ENCODE measurements at regions not wholly inside any gene's neighbourhood (a gene's known extent, or its start where the extent isn't known, plus 50 kb on each side); places are given as distances from the start of the nearest gene placed in this dataset.
"Not testable (repeated sequence)": the region's sequence is repeated elsewhere in the genome, so short reads cannot be mapped to it uniquely, and the experiment has no call there.

GRCh38 chr11:87740451-87740850, 434.8 kb downstream of the RAB38 start:
- DNase-seq, result no peak
- H3K36me3 Mint-ChIP-seq, result no peaks in the 10 kb centered on the region
- no peak for ATAC-seq (replicated peaks)
- no peaks in the 10 kb centered on the region for H3K4me1 Mint-ChIP-seq
- H3K27ac Mint-ChIP-seq, result no peak overlapping the region
- H3K27me3 Mint-ChIP-seq, result no peaks in the 10 kb centered on the region
- H3K9me3 Mint-ChIP-seq, result peaks cover 3 to 4% of the 10 kb centered on the region in 2 donors
- no peak overlapping the region for H3K4me3 Mint-ChIP-seq

DNA sequence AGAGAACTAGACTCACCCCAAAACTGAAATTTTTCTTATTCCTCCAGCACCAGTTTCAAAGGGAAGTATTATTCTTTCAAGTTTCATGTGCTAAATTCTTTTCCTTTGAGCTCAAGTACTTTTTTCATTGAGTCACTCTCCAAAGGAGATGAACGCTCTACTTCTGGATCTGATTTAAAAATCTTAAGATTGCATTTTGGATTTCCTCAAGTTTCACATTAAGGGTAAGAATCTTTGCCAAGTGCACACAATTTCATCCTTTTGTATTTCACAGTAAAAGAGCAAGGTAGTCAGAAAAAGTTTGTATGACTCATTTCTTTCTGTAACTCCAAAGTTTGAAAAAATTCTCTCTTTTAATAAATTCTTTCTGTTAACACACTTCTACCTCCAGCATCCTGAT, 435.5 kb downstream of the RAB38 start:
- peaks cover 3 to 4% of the 10 kb centered on the region in 2 donors for H3K9me3 Mint-ChIP-seq
- no peaks in the 10 kb centered on the region for H3K36me3 Mint-ChIP-seq

DNA sequence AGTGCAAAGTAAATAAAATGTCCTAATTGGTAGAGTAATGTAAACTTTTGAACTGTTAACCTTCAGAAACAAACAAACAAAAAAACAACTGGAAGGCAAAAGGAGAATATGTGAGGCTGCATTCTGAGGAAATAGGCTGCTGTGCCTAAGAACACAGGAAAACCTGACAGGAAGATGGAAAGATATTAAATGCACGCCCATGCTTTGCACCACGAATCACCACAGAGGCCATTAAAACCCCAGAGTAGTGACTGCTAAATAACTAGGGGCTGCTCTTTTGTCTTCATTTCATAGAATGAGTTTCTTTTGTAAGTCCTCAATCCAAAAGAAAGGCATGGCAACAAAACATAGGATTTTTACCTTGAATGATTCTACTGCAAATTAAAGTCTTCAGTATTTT, 436.0 kb downstream of the RAB38 start:
- no peak for ATAC-seq (replicated peaks)
- DNase-seq, result no peak
- H3K27ac Mint-ChIP-seq, result no peak overlapping the region
- H3K36me3 Mint-ChIP-seq, result no peaks in the 10 kb centered on the region
- H3K4me1 Mint-ChIP-seq, result no peaks in the 10 kb centered on the region
- no peak overlapping the region for H3K4me3 Mint-ChIP-seq
- H3K27me3 Mint-ChIP-seq, result no peaks in the 10 kb centered on the region
- H3K9me3 Mint-ChIP-seq, result peaks cover 3 to 6% of the 10 kb centered on the region in 2 donors

More for the DNA sequence above, 435.5 kb downstream of the RAB38 start:
- no peaks in the 10 kb centered on the region for H3K4me1 Mint-ChIP-seq
- ATAC-seq (replicated peaks) (no peak), DNase-seq (no peak)
- H3K27me3 Mint-ChIP-seq, result no peaks in the 10 kb centered on the region
- H3K27ac Mint-ChIP-seq, result no peak overlapping the region
- no peak overlapping the region for H3K4me3 Mint-ChIP-seq

DNA sequence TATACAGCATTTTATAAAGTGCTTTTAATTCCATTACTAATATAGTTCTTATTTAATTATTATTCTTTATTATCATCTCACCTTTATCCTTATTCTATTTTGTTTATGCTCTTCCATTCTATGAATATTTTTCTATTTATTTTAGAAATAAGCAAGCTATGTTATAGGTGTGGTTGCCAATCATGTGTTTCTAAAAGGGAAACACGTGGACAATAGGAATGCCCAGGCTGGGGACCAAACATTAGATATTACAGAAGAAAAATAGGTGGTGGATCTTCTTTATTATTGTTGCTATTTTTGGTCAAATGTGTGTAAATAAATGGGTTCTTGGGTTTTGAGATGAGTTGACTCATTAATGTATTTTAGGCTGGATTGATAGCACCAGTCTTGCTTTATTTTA, 438.3 kb downstream of the RAB38 start:
- no peaks in the 10 kb centered on the region for H3K36me3 Mint-ChIP-seq
- H3K4me3 Mint-ChIP-seq, result no peak overlapping the region
- ATAC-seq (replicated peaks) (no peak), DNase-seq (no peak)
- H3K27me3 Mint-ChIP-seq, result no peaks in the 10 kb centered on the region
- H3K9me3 Mint-ChIP-seq, result peaks cover 6 to 7% of the 10 kb centered on the region in 2 donors
- H3K27ac Mint-ChIP-seq, result no peak overlapping the region
- H3K4me1 Mint-ChIP-seq, result no peaks in the 10 kb centered on the region

DNA sequence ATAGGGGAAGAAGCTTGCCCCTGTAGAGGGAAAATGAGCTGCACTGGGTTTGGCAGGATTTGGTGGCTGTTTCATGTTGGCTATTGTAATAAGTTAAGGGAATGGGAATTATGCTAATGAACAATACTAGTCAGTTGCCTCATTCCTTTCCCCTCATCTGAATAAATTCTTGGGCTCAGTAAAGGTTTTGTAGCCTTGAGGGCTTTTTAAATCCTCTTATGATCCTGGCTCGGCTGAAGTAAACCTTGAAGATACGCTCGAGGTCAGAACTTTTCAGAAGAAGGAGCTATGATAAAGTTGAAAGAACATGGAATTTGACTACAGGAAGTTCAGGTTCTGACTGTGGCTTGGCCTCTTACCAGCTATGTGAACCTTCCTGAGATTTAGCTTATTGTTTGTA, 448.7 kb downstream of the RAB38 start:
- Mint-ChIP-seq H3K4me1 (no peaks in the 10 kb centered on the region), H3K27me3 (no peaks in the 10 kb centered on the region), H3K4me3 (no peak overlapping the region), H3K9me3 (peaks cover 0 to 4% of the 10 kb centered on the region in 2 donors), H3K36me3 (no peaks in the 10 kb centered on the region), H3K27ac (no peak overlapping the region)
- ATAC-seq (replicated peaks), result no peak
- no peak for DNase-seq

DNA sequence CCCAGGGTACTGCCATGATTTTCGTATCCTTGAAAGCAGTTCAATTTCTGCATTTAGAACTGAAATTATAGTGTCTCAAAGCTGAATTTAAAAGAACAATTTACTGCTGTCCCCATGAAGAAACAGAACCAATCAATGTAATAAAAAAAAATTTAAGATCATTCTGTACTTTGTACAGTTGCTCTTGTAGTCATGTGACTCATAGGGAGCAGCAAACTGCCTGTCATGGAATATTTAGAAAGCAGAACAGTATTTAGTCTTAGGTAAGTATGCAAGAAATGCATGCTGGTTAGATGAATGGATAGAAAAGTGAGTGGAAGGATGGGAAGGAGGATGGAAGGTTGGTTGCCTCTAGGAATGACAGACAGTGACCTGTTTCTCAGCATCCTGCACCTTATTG, 450.9 kb downstream of the RAB38 start:
- no peaks in the 10 kb centered on the region for H3K9me3 Mint-ChIP-seq
- ATAC-seq (replicated peaks) (no peak), DNase-seq (no peak)
- no peaks in the 10 kb centered on the region for H3K4me1 Mint-ChIP-seq
- H3K27me3 Mint-ChIP-seq, result no peaks in the 10 kb centered on the region
- no peak overlapping the region for H3K27ac Mint-ChIP-seq
- no peak overlapping the region for H3K4me3 Mint-ChIP-seq
- H3K36me3 Mint-ChIP-seq, result no peaks in the 10 kb centered on the region

GRCh38 chr11:87722756-87723565, 452.3 kb downstream of the RAB38 start:
- H3K27ac Mint-ChIP-seq, result no peak overlapping the region
- H3K4me1 Mint-ChIP-seq, result no peaks in the 10 kb centered on the region
- no peaks in the 10 kb centered on the region for H3K9me3 Mint-ChIP-seq
- H3K36me3 Mint-ChIP-seq, result no peaks in the 10 kb centered on the region
- DNase-seq (no peak), ATAC-seq (replicated peaks) (no peak)
- H3K4me3 Mint-ChIP-seq, result no peak overlapping the region
- no peaks in the 10 kb centered on the region for H3K27me3 Mint-ChIP-seq

GRCh38 chr11:87719326-87720073, 455.7 kb downstream of the RAB38 start:
- H3K4me3 Mint-ChIP-seq, result no peak overlapping the region
- H3K27ac Mint-ChIP-seq, result no peak overlapping the region
- no peak for DNase-seq
- no peaks in the 10 kb centered on the region for H3K36me3 Mint-ChIP-seq
- no peaks in the 10 kb centered on the region for H3K4me1 Mint-ChIP-seq
- no peaks in the 10 kb centered on the region for H3K9me3 Mint-ChIP-seq
- no peaks in the 10 kb centered on the region for H3K27me3 Mint-ChIP-seq
- no peak for ATAC-seq (replicated peaks)

DNA sequence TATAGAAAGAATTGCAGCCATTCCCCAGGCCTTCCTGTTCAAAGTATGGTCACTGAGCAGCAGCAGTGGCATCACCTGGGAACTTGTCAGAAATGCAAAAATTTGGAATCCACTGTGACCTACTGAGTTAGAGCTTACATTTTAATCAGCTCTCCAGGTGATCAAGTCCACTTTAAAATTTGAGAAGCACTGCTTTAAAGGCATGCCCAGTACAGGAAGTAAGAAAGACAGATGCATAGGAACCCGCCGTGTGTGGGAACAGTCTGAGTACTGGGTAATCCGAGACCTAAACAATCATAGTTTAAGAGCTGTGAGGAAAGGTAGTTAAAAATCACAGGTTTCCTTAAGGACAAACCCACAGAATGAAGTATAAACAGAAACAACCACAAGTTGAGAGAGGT, 462.4 kb downstream of the RAB38 start:
- ATAC-seq (replicated peaks) (no peak), DNase-seq (no peak)
- H3K4me1 Mint-ChIP-seq, result no peaks in the 10 kb centered on the region
- no peaks in the 10 kb centered on the region for H3K27me3 Mint-ChIP-seq
- H3K36me3 Mint-ChIP-seq, result no peaks in the 10 kb centered on the region
- H3K27ac Mint-ChIP-seq, result no peak overlapping the region
- H3K4me3 Mint-ChIP-seq, result no peak overlapping the region
- peaks cover 0 to 4% of the 10 kb centered on the region in 2 donors for H3K9me3 Mint-ChIP-seq

DNA sequence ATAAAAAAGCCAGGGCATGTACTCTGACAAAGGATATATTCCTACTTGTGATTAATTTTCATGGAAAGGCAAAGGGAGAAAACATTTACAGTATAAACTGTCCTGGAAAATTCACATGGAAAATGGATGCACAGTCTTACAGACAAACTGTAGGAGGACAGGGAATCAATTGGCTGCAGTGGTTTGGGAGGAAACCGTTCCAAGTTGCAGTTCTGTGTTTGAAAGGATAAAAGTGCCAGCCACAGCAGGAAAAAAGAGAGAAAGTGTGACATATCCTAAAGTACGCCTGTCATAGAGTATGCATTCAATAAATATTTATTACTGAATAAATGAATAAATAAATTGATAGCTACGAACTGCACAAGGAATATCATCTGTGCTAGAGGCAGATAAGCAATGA, 462.9 kb downstream of the RAB38 start:
- Mint-ChIP-seq H3K4me1 (no peaks in the 10 kb centered on the region), H3K27me3 (no peaks in the 10 kb centered on the region), H3K9me3 (peaks cover 0 to 4% of the 10 kb centered on the region in 2 donors), H3K4me3 (no peak overlapping the region), H3K36me3 (no peaks in the 10 kb centered on the region), H3K27ac (no peak overlapping the region)
- DNase-seq, result no peak
- ATAC-seq (replicated peaks), result no peak

DNA sequence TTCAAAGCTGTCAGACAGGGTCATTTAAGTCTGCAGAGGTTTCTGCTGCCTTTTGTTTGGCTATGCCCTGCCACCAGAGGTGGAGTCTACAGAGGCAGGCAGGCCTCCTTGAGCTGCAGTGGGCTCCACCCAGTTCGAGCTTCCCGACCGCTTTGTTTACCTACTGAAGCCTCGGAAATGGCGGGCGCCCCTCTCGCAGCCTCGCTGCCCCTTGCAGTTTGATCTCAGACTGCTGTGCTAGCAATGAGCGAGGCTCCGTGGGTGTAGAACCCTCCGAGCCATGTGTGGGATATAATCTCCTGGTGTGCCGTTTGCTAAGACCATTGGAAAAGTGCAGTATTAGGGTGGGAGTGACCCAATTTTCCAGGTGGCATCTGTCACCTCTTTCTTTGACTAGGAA, 471.7 kb downstream of the RAB38 start:
- not testable (repeated sequence) for H3K4me3 Mint-ChIP-seq; H3K4me1 Mint-ChIP-seq; H3K36me3 Mint-ChIP-seq; ATAC-seq (replicated peaks); DNase-seq; H3K27ac Mint-ChIP-seq; H3K27me3 Mint-ChIP-seq
- peaks cover 0 to 21% of the 10 kb centered on the region in 2 donors for H3K9me3 Mint-ChIP-seq

GRCh38 chr11:87675993-87676392, 499.2 kb downstream of the RAB38 start:
- no peak overlapping the region for H3K27ac Mint-ChIP-seq
- no peaks in the 10 kb centered on the region for H3K4me1 Mint-ChIP-seq
- no peaks in the 10 kb centered on the region for H3K36me3 Mint-ChIP-seq
- peaks cover 0 to 4% of the 10 kb centered on the region in 2 donors for H3K9me3 Mint-ChIP-seq
- DNase-seq (no peak), ATAC-seq (replicated peaks) (no peak)
- H3K27me3 Mint-ChIP-seq, result no peaks in the 10 kb centered on the region
- no peak overlapping the region for H3K4me3 Mint-ChIP-seq

- Mint-ChIP-seq H3K9me3 (peaks cover 0 to 2% of the 10 kb centered on the region in 2 donors), H3K27me3 (no peaks in the 10 kb centered on the region), H3K36me3 (no peaks in the 10 kb centered on the region), H3K27ac (no peak overlapping the region), H3K4me1 (no peaks in the 10 kb centered on the region), H3K4me3 (no peak overlapping the region)
- peak in 1 of 2 donors; percentile 65 for ATAC-seq (replicated peaks)
- no peak for DNase-seq
These were observed 508.5 kb downstream of the RAB38 start for GRCh38 chr11:87666730-87667129.

DNA sequence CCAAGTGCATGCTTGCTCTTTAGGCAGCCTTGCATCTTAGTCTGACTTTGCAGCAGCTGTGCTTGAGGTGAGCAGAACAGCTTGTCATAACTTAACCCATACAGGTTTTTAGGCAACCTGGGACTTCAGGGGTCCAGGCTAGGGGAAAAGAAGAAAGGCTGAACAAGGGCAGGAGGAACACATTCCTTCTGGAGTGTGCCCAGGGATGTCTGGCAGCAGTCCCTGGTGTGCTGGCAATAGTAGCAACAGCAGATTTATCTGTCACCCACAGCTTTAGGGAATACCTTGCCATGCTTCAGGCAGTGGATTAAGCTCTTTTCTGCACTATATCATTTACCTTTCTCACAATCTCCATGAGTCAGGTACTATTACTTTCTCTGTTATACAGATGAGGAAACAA, 513.0 kb downstream of the RAB38 start:
- Mint-ChIP-seq H3K27ac (no peak overlapping the region), H3K4me1 (no peaks in the 10 kb centered on the region), H3K36me3 (no peaks in the 10 kb centered on the region), H3K4me3 (no peak overlapping the region), H3K9me3 (peaks cover 0 to 2% of the 10 kb centered on the region in 2 donors), H3K27me3 (no peaks in the 10 kb centered on the region)
- no peak for DNase-seq
- ATAC-seq (replicated peaks), result no peak

Data from stimulated activated naive B cell treated with anti-CD40 and anti-IgM and Interleukin-4, amounts not matched to agents 10 μg/mL and 1 μg/mL and 100 μg/mL, for 72 hours (primary cell).